CD4-positive, alpha-beta memory T cell (primary cell): ENCODE measurements at regions not wholly inside any gene's neighbourhood (a gene's known extent, or its start where the extent isn't known, plus 50 kb on each side); places are given as distances from the start of the nearest gene placed in this dataset.

Experiments
- CTCF ChIA-PET: fragments of 350-600 bp; sonication (Branson Sonifier 250); formaldehyde crosslinking; loops from one replicate; lab custom pipeline; 2021; ENCODE audit warnings: inconsistent platforms; ENCODE audit not compliant: partially characterized antibody; lab: Charles Lee
- POLR2A ChIA-PET: fragments of 350-600 bp; sonication (Branson Sonifier 250); formaldehyde crosslinking; loops from one replicate; lab custom pipeline; 2021; ENCODE audit not compliant: partially characterized antibody; lab: Charles Lee
- DNase-seq, 5 donors: peaks; one replicate each; pipeline versions ENCODE4 v3.0.0 to v3.0.0-alpha.2; 2020 to 2022; ENCODE audit warnings: mixed read lengths in 1 of 5
- H3K27ac ChIP-seq: one replicate; pipeline ENCODE4 v1.7.0; 2013; ENCODE audit warnings: low read depth, low read length
- H3K27me3 ChIP-seq: 2 replicates; pipeline ENCODE4 v1.7.0; 2013; ENCODE audit warnings: mild to moderate bottlenecking, low read length, moderate library complexity; ENCODE audit not compliant: insufficient read depth
- H3K36me3 ChIP-seq: 2 replicates; pipeline ENCODE4 v1.7.0; 2013; ENCODE audit warnings: mild to moderate bottlenecking, low read length, moderate library complexity; ENCODE audit not compliant: insufficient read depth
- H3K4me1 ChIP-seq: 2 replicates; pipeline ENCODE4 v1.7.0; 2013; ENCODE audit warnings: mild to moderate bottlenecking, low read length, moderate library complexity; ENCODE audit not compliant: insufficient read depth
- H3K4me3 ChIP-seq, 2 donors: one replicate each; pipeline ENCODE4 v1.7.0; 2013; ENCODE audit warnings: low read length in 2 of 2, mild to moderate bottlenecking in 1 of 2
- H3K9me3 ChIP-seq, 2 donors: one replicate each; pipeline ENCODE4 v1.7.0; 2013; ENCODE audit warnings: low read length in 2 of 2, control low read depth in 1 of 2; ENCODE audit not compliant: control insufficient read depth in 1 of 2
- H3K27ac Mint-ChIP-seq, 7 donors: one replicate each; pipeline ENCODE4 v1.8.0; 2020 to 2021; ENCODE audit warnings: mixed read lengths in 7 of 7, mild to moderate bottlenecking in 6 of 7, inconsistent platforms in 3 of 7, moderate library complexity in 3 of 7
- H3K27me3 Mint-ChIP-seq, 2 donors: one replicate each; pipeline ENCODE4 v1.8.0; 2020 to 2021; ENCODE audit warnings: mixed read lengths in 2 of 2
- H3K36me3 Mint-ChIP-seq, 2 donors: one replicate each; pipeline ENCODE4 v1.8.0; 2020 to 2021; ENCODE audit warnings: mixed read lengths in 2 of 2, inconsistent platforms in 1 of 2, mild to moderate bottlenecking in 1 of 2
- H3K4me1 Mint-ChIP-seq, 4 donors: one replicate each; pipeline ENCODE4 v1.8.0; 2020 to 2021; ENCODE audit warnings: mixed read lengths in 4 of 4, mild to moderate bottlenecking in 1 of 4
- H3K4me3 Mint-ChIP-seq, 8 donors: one replicate each; pipeline ENCODE4 v1.8.0; 2020 to 2021; ENCODE audit warnings: mixed read lengths in 8 of 8, mild to moderate bottlenecking in 7 of 8, moderate library complexity in 6 of 8, inconsistent platforms in 3 of 8
- H3K9me3 Mint-ChIP-seq, 8 donors: one replicate each; pipeline ENCODE4 v1.8.0; 2020 to 2021; ENCODE audit warnings: mixed read lengths in 8 of 8, mild to moderate bottlenecking in 5 of 8, inconsistent platforms in 3 of 8, moderate library complexity in 1 of 8
- intact Hi-C: fragments of 100-400 bp; cut with micrococcal nuclease; formaldehyde crosslinking; loops from one replicate; pipeline ENCODE4 v1.15.1; 2023

- POLR2A ChIA-PET: no interaction called here
- Mint-ChIP-seq H3K27ac (no peak overlapping the region), H3K36me3 (peaks cover 0 to 4% of the 10 kb centered on the region in 2 donors), H3K27me3 (no peaks in the 10 kb centered on the region), H3K4me1 (no peaks in the 10 kb centered on the region), H3K9me3 (peaks cover 0 to 39% (median 23%) of the 10 kb centered on the region in 8 donors), H3K4me3 (no peak overlapping the region)
- Histone ChIP-seq H3K4me1 (no peaks in the 10 kb centered on the region), H3K27me3 (no peaks in the 10 kb centered on the region), H3K4me3 (no peak overlapping the region), H3K9me3 (no peaks in the 10 kb centered on the region), H3K27ac (no peak overlapping the region), H3K36me3 (no peaks in the 10 kb centered on the region)
- intact Hi-C loops: no loop called here
- CTCF ChIA-PET: no interaction called here
- no peak for DNase-seq
Measured at GRCh38 chr17:22300177-22300576, 607.9 kb downstream of the KCNJ18 start.

- H3K4me3 ChIP-seq: no peak overlapping the region
- no peak overlapping the region for H3K27ac Mint-ChIP-seq
- H3K36me3 Mint-ChIP-seq: peaks cover 0 to 4% of the 10 kb centered on the region in 2 donors
- no peaks in the 10 kb centered on the region for H3K4me1 Mint-ChIP-seq
- H3K27me3 Mint-ChIP-seq: no peaks in the 10 kb centered on the region
- no peak overlapping the region for H3K4me3 Mint-ChIP-seq
- POLR2A ChIA-PET: no interaction called here
- no peaks in the 10 kb centered on the region for H3K36me3 ChIP-seq
- peaks cover 2 to 39% (median 26%) of the 10 kb centered on the region in 8 donors for H3K9me3 Mint-ChIP-seq
- H3K27ac ChIP-seq: no peak overlapping the region
- H3K27me3 ChIP-seq: no peaks in the 10 kb centered on the region
- CTCF ChIA-PET: no interaction called here
- DNase-seq: no peak
- H3K9me3 ChIP-seq: no peaks in the 10 kb centered on the region
- H3K4me1 ChIP-seq: no peaks in the 10 kb centered on the region
- intact Hi-C loops: no loop called here
Measured at GRCh38 chr17:22300731-22301352, 608.5 kb downstream of the KCNJ18 start.

- Mint-ChIP-seq H3K4me1 (no peaks in the 10 kb centered on the region), H3K27ac (no peak overlapping the region), H3K36me3 (peaks cover 0 to 4% of the 10 kb centered on the region in 2 donors), H3K27me3 (no peaks in the 10 kb centered on the region), H3K9me3 (peaks cover 2 to 39% (median 26%) of the 10 kb centered on the region in 8 donors), H3K4me3 (no peak overlapping the region)
- H3K36me3 ChIP-seq: no peaks in the 10 kb centered on the region
- H3K27me3 ChIP-seq: no peaks in the 10 kb centered on the region
- DNase-seq: no peak
- ChIA-PET CTCF (no interaction called here), POLR2A (no interaction called here)
- H3K4me1 ChIP-seq: no peaks in the 10 kb centered on the region
- H3K4me3 ChIP-seq: no peak overlapping the region
- no peaks in the 10 kb centered on the region for H3K9me3 ChIP-seq
- H3K27ac ChIP-seq: no peak overlapping the region
- intact Hi-C loops: no loop called here
Measured at GRCh38 chr17:22301353-22301745, 609.0 kb downstream of the KCNJ18 start.

GRCh38 chr17:22303096-22303495, 610.8 kb downstream of the KCNJ18 start:
- intact Hi-C loops: no loop called here
- H3K36me3 Mint-ChIP-seq: peaks cover 0 to 4% of the 10 kb centered on the region in 2 donors

GRCh38 chr17:22303865-22304264, 611.5 kb downstream of the KCNJ18 start:
- Histone ChIP-seq H3K9me3 (no peaks in the 10 kb centered on the region), H3K4me3 (no peak overlapping the region), H3K27me3 (no peaks in the 10 kb centered on the region), H3K36me3 (no peaks in the 10 kb centered on the region), H3K4me1 (no peaks in the 10 kb centered on the region), H3K27ac (no peak overlapping the region)
- Mint-ChIP-seq H3K9me3 (peaks cover 2 to 50% (median 30%) of the 10 kb centered on the region in 8 donors), H3K4me3 (no peak overlapping the region), H3K27ac (no peak overlapping the region), H3K4me1 (no peaks in the 10 kb centered on the region), H3K36me3 (peaks cover 0 to 4% of the 10 kb centered on the region in 2 donors), H3K27me3 (no peaks in the 10 kb centered on the region)
- intact Hi-C loops: no loop called here
- POLR2A ChIA-PET: no interaction called here
- no peak for DNase-seq
- CTCF ChIA-PET: no interaction called here

More at GRCh38 chr17:22303096-22303495, 610.8 kb downstream of the KCNJ18 start:
- no peaks in the 10 kb centered on the region for H3K27me3 ChIP-seq
- ChIA-PET CTCF (no interaction called here), POLR2A (no interaction called here)
- no peak overlapping the region for H3K4me3 Mint-ChIP-seq
- no peak overlapping the region for H3K27ac ChIP-seq
- H3K27me3 Mint-ChIP-seq: no peaks in the 10 kb centered on the region
- no peaks in the 10 kb centered on the region for H3K9me3 ChIP-seq
- no peak overlapping the region for H3K4me3 ChIP-seq
- no peak for DNase-seq
- no peaks in the 10 kb centered on the region for H3K36me3 ChIP-seq
- H3K4me1 Mint-ChIP-seq: no peaks in the 10 kb centered on the region
- no peaks in the 10 kb centered on the region for H3K4me1 ChIP-seq
- H3K9me3 Mint-ChIP-seq: peaks cover 2 to 46% (median 27%) of the 10 kb centered on the region in 8 donors
- no peak overlapping the region for H3K27ac Mint-ChIP-seq

GRCh38 chr17:22304667-22305303, 612.5 kb downstream of the KCNJ18 start:
- H3K27me3 ChIP-seq: no peaks in the 10 kb centered on the region
- H3K9me3 Mint-ChIP-seq: peaks cover 2 to 47% (median 27%) of the 10 kb centered on the region in 8 donors
- ChIA-PET POLR2A (no interaction called here), CTCF (no interaction called here)
- no peak overlapping the region for H3K27ac Mint-ChIP-seq
- no peaks in the 10 kb centered on the region for H3K36me3 Mint-ChIP-seq
- H3K4me1 ChIP-seq: no peaks in the 10 kb centered on the region
- H3K4me1 Mint-ChIP-seq: no peaks in the 10 kb centered on the region
- no peaks in the 10 kb centered on the region for H3K27me3 Mint-ChIP-seq
- H3K4me3 Mint-ChIP-seq: no peak overlapping the region
- intact Hi-C loops: no loop called here
- no peak overlapping the region for H3K4me3 ChIP-seq
- DNase-seq: no peak
- H3K9me3 ChIP-seq: no peaks in the 10 kb centered on the region
- H3K36me3 ChIP-seq: no peaks in the 10 kb centered on the region
- H3K27ac ChIP-seq: no peak overlapping the region

GRCh38 chr17:22305356-22306071, 613.2 kb downstream of the KCNJ18 start:
- intact Hi-C loops: no loop called here
- H3K27ac Mint-ChIP-seq: no peak overlapping the region
- H3K27me3 ChIP-seq: no peaks in the 10 kb centered on the region
- ChIA-PET CTCF (no interaction called here), POLR2A (no interaction called here)
- H3K4me3 Mint-ChIP-seq: no peak overlapping the region
- no peaks in the 10 kb centered on the region for H3K36me3 ChIP-seq
- H3K9me3 Mint-ChIP-seq: peaks cover 5 to 49% (median 32%) of the 10 kb centered on the region in 8 donors
- no peak overlapping the region for H3K4me3 ChIP-seq
- no peaks in the 10 kb centered on the region for H3K4me1 Mint-ChIP-seq
- no peaks in the 10 kb centered on the region for H3K36me3 Mint-ChIP-seq
- H3K9me3 ChIP-seq: no peaks in the 10 kb centered on the region
- no peak overlapping the region for H3K27ac ChIP-seq
- no peak for DNase-seq
- no peaks in the 10 kb centered on the region for H3K27me3 Mint-ChIP-seq
- H3K4me1 ChIP-seq: no peaks in the 10 kb centered on the region
